Endothelial cell (in vitro differentiated cells): ENCODE measurements at regions not wholly inside any gene's neighbourhood (a gene's known extent, or its start where the extent isn't known, plus 50 kb on each side); places are given as distances from the start of the nearest gene placed in this dataset.

Source experiments
- DNase-seq: peaks from one replicate; pipeline ENCODE4 v3.0.0; 2021; ENCODE audit warnings: low spot score
- H3K27ac Mint-ChIP-seq: one replicate; pipeline ENCODE4 v1.8.0; 2021; ENCODE audit warnings: mixed read lengths, inconsistent platforms; ENCODE audit not compliant: unreplicated experiment
- H3K27me3 Mint-ChIP-seq: one replicate; pipeline ENCODE4 v1.8.0; 2021; ENCODE audit warnings: mild to moderate bottlenecking, moderate library complexity, mixed read lengths, inconsistent platforms; ENCODE audit not compliant: unreplicated experiment
- H3K36me3 Mint-ChIP-seq: one replicate; pipeline ENCODE4 v1.8.0; 2021; ENCODE audit warnings: mild to moderate bottlenecking, low read depth, mixed read lengths, inconsistent platforms; ENCODE audit not compliant: unreplicated experiment
- H3K4me1 Mint-ChIP-seq: one replicate; pipeline ENCODE4 v1.8.0; 2021; ENCODE audit warnings: mild to moderate bottlenecking, mixed read lengths, inconsistent platforms; ENCODE audit not compliant: unreplicated experiment
- H3K4me3 Mint-ChIP-seq: one replicate; pipeline ENCODE4 v1.8.0; 2021; ENCODE audit warnings: mild to moderate bottlenecking, mixed read lengths, inconsistent platforms; ENCODE audit not compliant: unreplicated experiment
- H3K9me3 Mint-ChIP-seq: one replicate; pipeline ENCODE4 v1.8.0; 2021; ENCODE audit warnings: mixed read lengths, inconsistent platforms; ENCODE audit not compliant: unreplicated experiment
- CTCF ChIP-seq: fragments of 200-600 bp; sonication (generic); IDR thresholded peaks from one replicate; pipeline ENCODE4 v1.5.0; 2021; ENCODE audit warnings: antibody characterized with exemption; ENCODE audit not compliant: unreplicated experiment

GRCh38 chr16:7278636-7279035 lies 54.0 kb upstream of the RBFOX1 start:
- Mint-ChIP-seq H3K4me3 (no peak overlapping the region), H3K4me1 (no peaks in the 10 kb centered on the region), H3K27ac (no peak overlapping the region), H3K27me3 (no peaks in the 10 kb centered on the region), H3K36me3 (no peaks in the 10 kb centered on the region), H3K9me3 (peaks cover 27% of the 10 kb centered on the region)
- DNase-seq = no peak
- no peak for TF ChIP-seq CTCF

- no peak overlapping the region for H3K4me3 Mint-ChIP-seq
- H3K27ac Mint-ChIP-seq = no peak overlapping the region
- peaks cover 20% of the 10 kb centered on the region for H3K9me3 Mint-ChIP-seq
- peaks cover 4% of the 10 kb centered on the region for H3K27me3 Mint-ChIP-seq
- no peak for TF ChIP-seq CTCF
- DNase-seq = no peak
- H3K36me3 Mint-ChIP-seq = no peaks in the 10 kb centered on the region
- no peaks in the 10 kb centered on the region for H3K4me1 Mint-ChIP-seq
Observed at GRCh38 chr16:7272567-7273158, 60.0 kb upstream of the RBFOX1 start.

GRCh38 chr16:7271486-7271885 lies 61.2 kb upstream of the RBFOX1 start:
- Mint-ChIP-seq H3K4me3 (no peak overlapping the region), H3K9me3 (peaks cover 24% of the 10 kb centered on the region), H3K27ac (no peak overlapping the region), H3K36me3 (peaks cover 3% of the 10 kb centered on the region), H3K4me1 (no peaks in the 10 kb centered on the region), H3K27me3 (peaks cover 6% of the 10 kb centered on the region)
- no peak for DNase-seq
- no peak for TF ChIP-seq CTCF

- peaks cover 28% of the 10 kb centered on the region for H3K9me3 Mint-ChIP-seq
- peaks cover 7% of the 10 kb centered on the region for H3K36me3 Mint-ChIP-seq
- no peak for DNase-seq
- no peaks in the 10 kb centered on the region for H3K4me1 Mint-ChIP-seq
- H3K4me3 Mint-ChIP-seq = no peak overlapping the region
- no peak overlapping the region for H3K27ac Mint-ChIP-seq
- TF ChIP-seq CTCF = no peak
- H3K27me3 Mint-ChIP-seq = peaks cover 6% of the 10 kb centered on the region
Observed at GRCh38 chr16:7270823-7271222, 61.8 kb upstream of the RBFOX1 start.

- H3K27me3 Mint-ChIP-seq = peaks cover 6% of the 10 kb centered on the region
- no peak overlapping the region for H3K27ac Mint-ChIP-seq
- H3K36me3 Mint-ChIP-seq = peaks cover 7% of the 10 kb centered on the region
- TF ChIP-seq CTCF = no peak
- H3K4me1 Mint-ChIP-seq = no peaks in the 10 kb centered on the region
- no peak overlapping the region for H3K4me3 Mint-ChIP-seq
- DNase-seq = no peak
- H3K9me3 Mint-ChIP-seq = peaks cover 22% of the 10 kb centered on the region
Observed at GRCh38 chr16:7270006-7270405, 62.6 kb upstream of the RBFOX1 start.
